ENCODE measurements at regions not wholly inside any gene's neighbourhood (a gene's known extent, or its start where the extent isn't known, plus 50 kb on each side); places are given as distances from the start of the nearest gene placed in this dataset.

GRCh38 chr6:49072885-49073620, 390.0 kb downstream of the MMUT start:
- Histone ChIP-seq H3K27me3 (ENCODE audit: control insufficient read depth, insufficient read depth, low read length) (no peaks in the 10 kb centered on the region), H3K27ac (ENCODE audit: low read depth, low read length) (no peak overlapping the region), H3K4me3 (ENCODE audit: low read length) (no peak overlapping the region), H3K9ac (ENCODE audit: low read length) (no peak overlapping the region), H3K4me1 (ENCODE audit: control insufficient read depth, insufficient read depth, low read length) (no peaks in the 10 kb centered on the region), H3K36me3 (ENCODE audit: control insufficient read depth, insufficient read depth, low read length) (no peaks in the 10 kb centered on the region)

- no peaks in the 10 kb centered on the region for H3K36me3 ChIP-seq (ENCODE audit: control insufficient read depth, insufficient read depth, low read length)
- H3K27ac ChIP-seq (ENCODE audit: low read depth, low read length), result no peak overlapping the region
- no peaks in the 10 kb centered on the region for H3K4me1 ChIP-seq (ENCODE audit: control insufficient read depth, insufficient read depth, low read length)
- no peak overlapping the region for H3K9ac ChIP-seq (ENCODE audit: low read length)
- no peak overlapping the region for H3K4me3 ChIP-seq (ENCODE audit: low read length)
- H3K27me3 ChIP-seq (ENCODE audit: control insufficient read depth, insufficient read depth, low read length), result no peaks in the 10 kb centered on the region
Observed at GRCh38 chr6:49072146-49072545, 390.9 kb downstream of the MMUT start.

- H3K4me3 ChIP-seq (ENCODE audit: low read length), result no peak overlapping the region
- H3K4me1 ChIP-seq (ENCODE audit: control insufficient read depth, insufficient read depth, low read length), result no peaks in the 10 kb centered on the region
- H3K36me3 ChIP-seq (ENCODE audit: control insufficient read depth, insufficient read depth, low read length), result no peaks in the 10 kb centered on the region
- H3K27me3 ChIP-seq (ENCODE audit: control insufficient read depth, insufficient read depth, low read length), result no peaks in the 10 kb centered on the region
- no peak overlapping the region for H3K9ac ChIP-seq (ENCODE audit: low read length)
- no peak overlapping the region for H3K27ac ChIP-seq (ENCODE audit: low read depth, low read length)
Observed at GRCh38 chr6:49070411-49070810, 392.6 kb downstream of the MMUT start.

- no peak overlapping the region for H3K4me3 ChIP-seq (ENCODE audit: low read length)
- no peaks in the 10 kb centered on the region for H3K27me3 ChIP-seq (ENCODE audit: control insufficient read depth, insufficient read depth, low read length)
- no peak overlapping the region for H3K27ac ChIP-seq (ENCODE audit: low read depth, low read length)
- H3K36me3 ChIP-seq (ENCODE audit: control insufficient read depth, insufficient read depth, low read length), result no peaks in the 10 kb centered on the region
- H3K4me1 ChIP-seq (ENCODE audit: control insufficient read depth, insufficient read depth, low read length), result no peaks in the 10 kb centered on the region
- H3K9ac ChIP-seq (ENCODE audit: low read length), result no peak overlapping the region
Observed at GRCh38 chr6:49054311-49054710, 408.7 kb downstream of the MMUT start.

- Histone ChIP-seq H3K27ac (ENCODE audit: low read depth, low read length) (no peak overlapping the region), H3K4me1 (ENCODE audit: control insufficient read depth, insufficient read depth, low read length) (no peaks in the 10 kb centered on the region), H3K27me3 (ENCODE audit: control insufficient read depth, insufficient read depth, low read length) (no peaks in the 10 kb centered on the region), H3K36me3 (ENCODE audit: control insufficient read depth, insufficient read depth, low read length) (no peaks in the 10 kb centered on the region), H3K4me3 (ENCODE audit: low read length) (no peak overlapping the region), H3K9ac (ENCODE audit: low read length) (no peak overlapping the region)
Observed at GRCh38 chr6:49052901-49053300, 410.2 kb downstream of the MMUT start.

GRCh38 chr6:49051281-49051680, 411.8 kb downstream of the MMUT start:
- Histone ChIP-seq H3K4me3 (ENCODE audit: low read length) (no peak overlapping the region), H3K27me3 (ENCODE audit: control insufficient read depth, insufficient read depth, low read length) (no peaks in the 10 kb centered on the region), H3K9ac (ENCODE audit: low read length) (no peak overlapping the region), H3K27ac (ENCODE audit: low read depth, low read length) (no peak overlapping the region), H3K36me3 (ENCODE audit: control insufficient read depth, insufficient read depth, low read length) (no peaks in the 10 kb centered on the region), H3K4me1 (ENCODE audit: control insufficient read depth, insufficient read depth, low read length) (no peaks in the 10 kb centered on the region)

GRCh38 chr6:49050584-49050983, 412.5 kb downstream of the MMUT start:
- H3K9ac ChIP-seq (ENCODE audit: low read length), result no peak overlapping the region
- no peak overlapping the region for H3K27ac ChIP-seq (ENCODE audit: low read depth, low read length)
- H3K4me3 ChIP-seq (ENCODE audit: low read length), result no peak overlapping the region
- H3K27me3 ChIP-seq (ENCODE audit: control insufficient read depth, insufficient read depth, low read length), result no peaks in the 10 kb centered on the region
- H3K36me3 ChIP-seq (ENCODE audit: control insufficient read depth, insufficient read depth, low read length), result no peaks in the 10 kb centered on the region
- H3K4me1 ChIP-seq (ENCODE audit: control insufficient read depth, insufficient read depth, low read length), result no peaks in the 10 kb centered on the region

GRCh38 chr6:49038294-49038822, 424.7 kb downstream of the MMUT start:
- Histone ChIP-seq H3K4me1 (ENCODE audit: control insufficient read depth, insufficient read depth, low read length) (no peaks in the 10 kb centered on the region), H3K27ac (ENCODE audit: low read depth, low read length) (no peak overlapping the region), H3K9ac (ENCODE audit: low read length) (no peak overlapping the region), H3K4me3 (ENCODE audit: low read length) (no peak overlapping the region), H3K27me3 (ENCODE audit: control insufficient read depth, insufficient read depth, low read length) (no peaks in the 10 kb centered on the region), H3K36me3 (ENCODE audit: control insufficient read depth, insufficient read depth, low read length) (no peaks in the 10 kb centered on the region)

- Histone ChIP-seq H3K27ac (ENCODE audit: low read depth, low read length) (no peak overlapping the region), H3K9ac (ENCODE audit: low read length) (no peak overlapping the region), H3K4me1 (ENCODE audit: control insufficient read depth, insufficient read depth, low read length) (no peaks in the 10 kb centered on the region), H3K4me3 (ENCODE audit: low read length) (no peak overlapping the region), H3K36me3 (ENCODE audit: control insufficient read depth, insufficient read depth, low read length) (no peaks in the 10 kb centered on the region), H3K27me3 (ENCODE audit: control insufficient read depth, insufficient read depth, low read length) (no peaks in the 10 kb centered on the region)
Observed at GRCh38 chr6:49030251-49031020, 432.6 kb downstream of the MMUT start.

GRCh38 chr6:49027644-49028043, 435.4 kb downstream of the MMUT start:
- H3K4me3 ChIP-seq (ENCODE audit: low read length), result no peak overlapping the region
- H3K27me3 ChIP-seq (ENCODE audit: control insufficient read depth, insufficient read depth, low read length), result no peaks in the 10 kb centered on the region
- H3K36me3 ChIP-seq (ENCODE audit: control insufficient read depth, insufficient read depth, low read length), result no peaks in the 10 kb centered on the region
- no peak overlapping the region for H3K9ac ChIP-seq (ENCODE audit: low read length)
- no peaks in the 10 kb centered on the region for H3K4me1 ChIP-seq (ENCODE audit: control insufficient read depth, insufficient read depth, low read length)
- H3K27ac ChIP-seq (ENCODE audit: low read depth, low read length), result no peak overlapping the region

- Histone ChIP-seq H3K4me1 (ENCODE audit: control insufficient read depth, insufficient read depth, low read length) (no peaks in the 10 kb centered on the region), H3K27me3 (ENCODE audit: control insufficient read depth, insufficient read depth, low read length) (no peaks in the 10 kb centered on the region), H3K27ac (ENCODE audit: low read depth, low read length) (no peak overlapping the region), H3K4me3 (ENCODE audit: low read length) (no peak overlapping the region), H3K9ac (ENCODE audit: low read length) (no peak overlapping the region), H3K36me3 (ENCODE audit: control insufficient read depth, insufficient read depth, low read length) (no peaks in the 10 kb centered on the region)
Observed at GRCh38 chr6:49025273-49026240, 437.5 kb downstream of the MMUT start.

- Histone ChIP-seq H3K36me3 (ENCODE audit: control insufficient read depth, insufficient read depth, low read length) (no peaks in the 10 kb centered on the region), H3K9ac (ENCODE audit: low read length) (no peak overlapping the region), H3K27me3 (ENCODE audit: control insufficient read depth, insufficient read depth, low read length) (no peaks in the 10 kb centered on the region), H3K27ac (ENCODE audit: low read depth, low read length) (no peak overlapping the region), H3K4me1 (ENCODE audit: control insufficient read depth, insufficient read depth, low read length) (peaks cover 2% of the 10 kb centered on the region), H3K4me3 (ENCODE audit: low read length) (no peak overlapping the region)
Observed at GRCh38 chr6:49004801-49005200, 458.3 kb downstream of the MMUT start.

Measured in rectal smooth muscle tissue (tissue), 1 donor.